Liver (tissue), 8 donors: ENCODE measurements at regions not wholly inside any gene's neighbourhood (a gene's known extent, or its start where the extent isn't known, plus 50 kb on each side); places are given as distances from the start of the nearest gene placed in this dataset.
"Not testable (repeated sequence)": the region's sequence is repeated elsewhere in the genome, so short reads cannot be mapped to it uniquely, and the experiment has no call there.

ENCODE experiments used
- DNase-seq: peaks from one replicate; pipeline ENCODE4 v3.0.0-alpha.2; 2017; ENCODE audit warnings: low spot score
- H3K27ac ChIP-seq, 2 donors: one replicate each; pipeline ENCODE4 v1.7.0; 2013; ENCODE audit warnings: inconsistent platforms in 2 of 2, low read length in 2 of 2, control low read depth in 1 of 2, low read depth in 1 of 2, mild to moderate bottlenecking in 1 of 2
- H3K27me3 ChIP-seq, 4 donors: one replicate each; pipeline versions ENCODE4 v1.6.1 to v1.7.0; 2013; ENCODE audit warnings: low read length in 3 of 4, inconsistent platforms in 1 of 4, mild to moderate bottlenecking in 1 of 4, moderate library complexity in 1 of 4; ENCODE audit not compliant: control insufficient read depth in 4 of 4, insufficient read depth in 4 of 4
- H3K36me3 ChIP-seq, 4 donors: one replicate each; pipeline versions ENCODE4 v1.6.1 to v1.7.0; 2013; ENCODE audit warnings: low read length in 3 of 4, mild to moderate bottlenecking in 3 of 4, low read depth in 1 of 4, moderate library complexity in 1 of 4; ENCODE audit not compliant: control insufficient read depth in 4 of 4, insufficient read depth in 3 of 4
- H3K4me1 ChIP-seq, 4 donors: one replicate each; pipeline versions ENCODE4 v1.6.1 to v1.7.0; 2013; ENCODE audit warnings: low read length in 3 of 4, mild to moderate bottlenecking in 3 of 4, moderate library complexity in 1 of 4; ENCODE audit not compliant: control insufficient read depth in 4 of 4, insufficient read depth in 4 of 4
- H3K4me3 ChIP-seq, 3 donors: one replicate each; pipeline versions ENCODE4 v1.6.1 to v1.7.0; 2013; ENCODE audit warnings: low read length in 3 of 3, control low read depth in 1 of 3, low read depth in 1 of 3, mild to moderate bottlenecking in 1 of 3
- H3K9ac ChIP-seq, 2 donors: one replicate each; pipeline ENCODE4 v1.7.0; 2013; ENCODE audit warnings: low read length in 2 of 2, mild to moderate bottlenecking in 2 of 2, moderate library complexity in 2 of 2, control low read depth in 1 of 2, low read depth in 1 of 2
- H3K9me3 ChIP-seq, 4 donors: one replicate each; pipeline versions ENCODE4 v1.6.1 to v1.7.0; 2013; ENCODE audit warnings: low read length in 3 of 4; ENCODE audit not compliant: control insufficient read depth in 4 of 4
- FOXA1 ChIP-seq: IDR thresholded peaks from 2 replicates; pipeline ENCODE4 v1.6.1; 2016; ENCODE audit warnings: antibody characterized with exemption
- FOXA2 ChIP-seq: IDR thresholded peaks from 2 replicates; pipeline ENCODE4 v1.6.1; 2016; ENCODE audit warnings: antibody characterized with exemption
- GABPA ChIP-seq, 2 donors: IDR thresholded peaks in 1 of 2; conservative IDR thresholded peaks in 1 of 2; 2 replicates each; pipeline ENCODE4 v1.6.1; 2016; ENCODE audit warnings: antibody characterized with exemption in 2 of 2, mild to moderate bottlenecking in 1 of 2, moderate library complexity in 1 of 2
- HNF4G ChIP-seq: IDR thresholded peaks from 2 replicates; pipeline ENCODE4 v1.6.1; 2016; ENCODE audit warnings: antibody characterized with exemption
- RAD21 ChIP-seq, 2 donors: IDR thresholded peaks; 2 replicates each; pipeline ENCODE4 v1.6.1; 2016; ENCODE audit warnings: antibody characterized with exemption in 2 of 2, mild to moderate bottlenecking in 2 of 2
- RXRA ChIP-seq, 2 donors: IDR thresholded peaks; 2 replicates each; pipeline ENCODE4 v1.6.1; 2017 to 2018; ENCODE audit warnings: antibody characterized with exemption in 2 of 2, mild to moderate bottlenecking in 1 of 2
- TAF1 ChIP-seq: conservative IDR thresholded peaks from 2 replicates; pipeline ENCODE4 v1.6.1; 2016; ENCODE audit warnings: antibody characterized with exemption, mild to moderate bottlenecking
- YY1 ChIP-seq: IDR thresholded peaks from 2 replicates; pipeline ENCODE4 v1.6.1; 2016; ENCODE audit warnings: antibody characterized with exemption, mild to moderate bottlenecking
- WGBS: extraction: QIAGEN DNeasy Blood & Tissue Kit; methylation state at CpG from one replicate; pipeline ENCODE4 v1.1.7; 2013; 5-methylcytosine and 5-hydroxymethylcytosine counted together
- TF ChIP-seq, protein P1 (sequence below): fragments of 150-350 bp; IDR thresholded peaks from 2 replicates; pipeline ENCODE4 v1.5.1; 2017; ENCODE audit warnings: improper control_type of control experiment, low read depth, low read length; ENCODE audit not compliant: missing input control
- TF ChIP-seq, protein P2 (sequence below): IDR thresholded peaks from 2 replicates; pipeline ENCODE4 v1.6.1; 2016; ENCODE audit warnings: antibody characterized with exemption
- TF ChIP-seq, protein P3 (sequence below): IDR thresholded peaks from 2 replicates; pipeline ENCODE4 v1.6.1; 2016; ENCODE audit warnings: antibody characterized with exemption
- TF ChIP-seq, protein P4 (sequence below): IDR thresholded peaks from 2 replicates; pipeline ENCODE4 v1.6.1; 2016; ENCODE audit warnings: antibody characterized with exemption
- TF ChIP-seq, protein P5 (sequence below): IDR thresholded peaks from 2 replicates; pipeline ENCODE4 v1.6.1; 2016; ENCODE audit warnings: antibody characterized with exemption, mild to moderate bottlenecking
- donor health status: healthy.
- donor health status: healthy.
- donor health status: healthy.
- donor health status: healthy.
- donor health status: healthy.

DNA sequence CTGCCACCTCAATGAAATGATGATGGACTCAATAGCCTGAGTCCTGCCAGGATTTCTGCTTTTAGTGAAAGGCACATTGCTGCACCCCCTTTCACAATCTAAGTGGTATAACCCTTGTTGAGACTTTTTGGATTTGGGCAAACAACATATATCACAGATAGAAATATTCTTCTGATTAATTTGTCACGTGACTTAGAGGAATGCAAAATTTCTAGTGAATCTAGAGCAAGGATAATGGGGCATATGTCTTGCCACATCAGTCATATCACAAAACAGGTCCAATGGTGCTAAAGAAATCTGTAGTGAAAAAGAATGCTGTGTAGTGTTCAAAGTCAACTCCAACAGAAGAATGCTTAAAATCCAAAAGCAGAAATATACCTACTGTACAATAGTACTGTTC is 1386.3 kb downstream of the LRFN5 start:
- TF ChIP-seq TAF1: no peak
- no peak for TF ChIP-seq HNF4G
- TF ChIP-seq, protein P1, sequence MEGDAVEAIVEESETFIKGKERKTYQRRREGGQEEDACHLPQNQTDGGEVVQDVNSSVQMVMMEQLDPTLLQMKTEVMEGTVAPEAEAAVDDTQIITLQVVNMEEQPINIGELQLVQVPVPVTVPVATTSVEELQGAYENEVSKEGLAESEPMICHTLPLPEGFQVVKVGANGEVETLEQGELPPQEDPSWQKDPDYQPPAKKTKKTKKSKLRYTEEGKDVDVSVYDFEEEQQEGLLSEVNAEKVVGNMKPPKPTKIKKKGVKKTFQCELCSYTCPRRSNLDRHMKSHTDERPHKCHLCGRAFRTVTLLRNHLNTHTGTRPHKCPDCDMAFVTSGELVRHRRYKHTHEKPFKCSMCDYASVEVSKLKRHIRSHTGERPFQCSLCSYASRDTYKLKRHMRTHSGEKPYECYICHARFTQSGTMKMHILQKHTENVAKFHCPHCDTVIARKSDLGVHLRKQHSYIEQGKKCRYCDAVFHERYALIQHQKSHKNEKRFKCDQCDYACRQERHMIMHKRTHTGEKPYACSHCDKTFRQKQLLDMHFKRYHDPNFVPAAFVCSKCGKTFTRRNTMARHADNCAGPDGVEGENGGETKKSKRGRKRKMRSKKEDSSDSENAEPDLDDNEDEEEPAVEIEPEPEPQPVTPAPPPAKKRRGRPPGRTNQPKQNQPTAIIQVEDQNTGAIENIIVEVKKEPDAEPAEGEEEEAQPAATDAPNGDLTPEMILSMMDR: no peak
- no peak for TF ChIP-seq RXRA (IDR thresholded peaks at IDR 0.05)
- no peak for TF ChIP-seq RAD21 (IDR thresholded peaks at IDR 0.05)
- TF ChIP-seq, protein P2, sequence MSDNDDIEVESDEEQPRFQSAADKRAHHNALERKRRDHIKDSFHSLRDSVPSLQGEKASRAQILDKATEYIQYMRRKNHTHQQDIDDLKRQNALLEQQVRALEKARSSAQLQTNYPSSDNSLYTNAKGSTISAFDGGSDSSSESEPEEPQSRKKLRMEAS: no peak
- TF ChIP-seq, protein P3, sequence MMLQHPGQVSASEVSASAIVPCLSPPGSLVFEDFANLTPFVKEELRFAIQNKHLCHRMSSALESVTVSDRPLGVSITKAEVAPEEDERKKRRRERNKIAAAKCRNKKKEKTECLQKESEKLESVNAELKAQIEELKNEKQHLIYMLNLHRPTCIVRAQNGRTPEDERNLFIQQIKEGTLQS: no peak
- no peak for TF ChIP-seq YY1
- TF ChIP-seq, protein P4, sequence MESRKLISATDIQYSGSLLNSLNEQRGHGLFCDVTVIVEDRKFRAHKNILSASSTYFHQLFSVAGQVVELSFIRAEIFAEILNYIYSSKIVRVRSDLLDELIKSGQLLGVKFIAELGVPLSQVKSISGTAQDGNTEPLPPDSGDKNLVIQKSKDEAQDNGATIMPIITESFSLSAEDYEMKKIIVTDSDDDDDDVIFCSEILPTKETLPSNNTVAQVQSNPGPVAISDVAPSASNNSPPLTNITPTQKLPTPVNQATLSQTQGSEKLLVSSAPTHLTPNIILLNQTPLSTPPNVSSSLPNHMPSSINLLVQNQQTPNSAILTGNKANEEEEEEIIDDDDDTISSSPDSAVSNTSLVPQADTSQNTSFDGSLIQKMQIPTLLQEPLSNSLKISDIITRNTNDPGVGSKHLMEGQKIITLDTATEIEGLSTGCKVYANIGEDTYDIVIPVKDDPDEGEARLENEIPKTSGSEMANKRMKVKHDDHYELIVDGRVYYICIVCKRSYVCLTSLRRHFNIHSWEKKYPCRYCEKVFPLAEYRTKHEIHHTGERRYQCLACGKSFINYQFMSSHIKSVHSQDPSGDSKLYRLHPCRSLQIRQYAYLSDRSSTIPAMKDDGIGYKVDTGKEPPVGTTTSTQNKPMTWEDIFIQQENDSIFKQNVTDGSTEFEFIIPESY: no peak
- TF ChIP-seq GABPA (IDR thresholded peaks at IDR 0.05 in 1 of 2, conservative IDR thresholded peaks at IDR 0.05 in 1 of 2): no peak
- no peak for TF ChIP-seq FOXA2
- no peak overlapping the region for H3K9ac ChIP-seq
- no peaks in the 10 kb centered on the region for H3K9me3 ChIP-seq
- WGBS: 78% methylated on average over 1 of the region's 1 CpG
- H3K27me3 ChIP-seq: no peaks in the 10 kb centered on the region
- no peak for DNase-seq
- H3K4me3 ChIP-seq: no peak overlapping the region
- H3K36me3 ChIP-seq: no peaks in the 10 kb centered on the region
- no peak overlapping the region for H3K27ac ChIP-seq
- no peaks in the 10 kb centered on the region for H3K4me1 ChIP-seq

DNA sequence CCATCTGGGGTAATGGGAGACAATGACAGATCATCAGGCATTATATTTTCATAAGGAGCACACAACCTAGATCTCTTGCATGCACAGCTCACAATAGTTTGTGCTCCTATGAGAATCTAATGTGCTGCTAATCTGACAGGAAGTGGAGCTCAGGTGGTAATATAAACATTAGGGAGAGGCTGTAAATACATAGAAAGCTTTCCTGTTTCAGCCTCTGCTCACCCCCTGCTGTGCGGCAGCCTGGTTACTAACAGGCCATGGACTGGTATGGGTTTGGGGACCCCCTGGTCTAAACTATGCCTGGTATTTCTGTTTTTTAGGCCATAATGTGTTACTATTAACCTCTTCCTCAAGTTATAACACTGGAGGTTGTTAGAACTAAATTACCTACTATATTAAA is 1373.7 kb downstream of the LRFN5 start:
- no peaks in the 10 kb centered on the region for H3K36me3 ChIP-seq
- 90% methylated on average over 1 of the region's 1 CpG for WGBS

DNA sequence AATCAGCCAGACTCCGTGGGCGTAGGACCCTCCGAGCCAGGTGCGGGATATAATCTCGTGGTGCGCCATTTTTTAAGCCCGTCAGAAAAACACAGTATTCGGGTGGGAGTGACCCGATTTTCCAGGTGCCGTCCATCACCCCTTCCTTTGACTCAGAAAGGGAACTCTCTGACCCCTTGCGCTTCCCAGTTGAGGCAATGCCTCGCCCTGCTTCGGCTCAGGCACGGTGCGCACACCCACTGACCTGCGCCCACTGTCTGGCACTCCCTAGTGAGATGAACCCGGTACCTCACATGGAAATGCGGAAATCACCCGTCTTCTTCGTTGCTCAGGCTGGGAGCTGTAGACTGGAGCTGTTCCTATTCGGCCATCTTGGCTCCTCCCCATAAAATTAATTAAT is 1366.5 kb downstream of the LRFN5 start:
- H3K4me3 ChIP-seq, H3K4me1 ChIP-seq, DNase-seq, H3K9me3 ChIP-seq, H3K27me3 ChIP-seq, H3K9ac ChIP-seq, H3K36me3 ChIP-seq, H3K27ac ChIP-seq: not testable (repeated sequence)
- 88% methylated on average over 21 of the region's 21 CpGs for WGBS

More for the DNA sequence above, 1373.7 kb downstream of the LRFN5 start:
- TF ChIP-seq, protein P5, sequence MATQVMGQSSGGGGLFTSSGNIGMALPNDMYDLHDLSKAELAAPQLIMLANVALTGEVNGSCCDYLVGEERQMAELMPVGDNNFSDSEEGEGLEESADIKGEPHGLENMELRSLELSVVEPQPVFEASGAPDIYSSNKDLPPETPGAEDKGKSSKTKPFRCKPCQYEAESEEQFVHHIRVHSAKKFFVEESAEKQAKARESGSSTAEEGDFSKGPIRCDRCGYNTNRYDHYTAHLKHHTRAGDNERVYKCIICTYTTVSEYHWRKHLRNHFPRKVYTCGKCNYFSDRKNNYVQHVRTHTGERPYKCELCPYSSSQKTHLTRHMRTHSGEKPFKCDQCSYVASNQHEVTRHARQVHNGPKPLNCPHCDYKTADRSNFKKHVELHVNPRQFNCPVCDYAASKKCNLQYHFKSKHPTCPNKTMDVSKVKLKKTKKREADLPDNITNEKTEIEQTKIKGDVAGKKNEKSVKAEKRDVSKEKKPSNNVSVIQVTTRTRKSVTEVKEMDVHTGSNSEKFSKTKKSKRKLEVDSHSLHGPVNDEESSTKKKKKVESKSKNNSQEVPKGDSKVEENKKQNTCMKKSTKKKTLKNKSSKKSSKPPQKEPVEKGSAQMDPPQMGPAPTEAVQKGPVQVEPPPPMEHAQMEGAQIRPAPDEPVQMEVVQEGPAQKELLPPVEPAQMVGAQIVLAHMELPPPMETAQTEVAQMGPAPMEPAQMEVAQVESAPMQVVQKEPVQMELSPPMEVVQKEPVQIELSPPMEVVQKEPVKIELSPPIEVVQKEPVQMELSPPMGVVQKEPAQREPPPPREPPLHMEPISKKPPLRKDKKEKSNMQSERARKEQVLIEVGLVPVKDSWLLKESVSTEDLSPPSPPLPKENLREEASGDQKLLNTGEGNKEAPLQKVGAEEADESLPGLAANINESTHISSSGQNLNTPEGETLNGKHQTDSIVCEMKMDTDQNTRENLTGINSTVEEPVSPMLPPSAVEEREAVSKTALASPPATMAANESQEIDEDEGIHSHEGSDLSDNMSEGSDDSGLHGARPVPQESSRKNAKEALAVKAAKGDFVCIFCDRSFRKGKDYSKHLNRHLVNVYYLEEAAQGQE: no peak
- TF ChIP-seq FOXA1: no peak
- DNase-seq: no peak
- no peak overlapping the region for H3K27ac ChIP-seq
- no peaks in the 10 kb centered on the region for H3K27me3 ChIP-seq
- H3K4me3 ChIP-seq: no peak overlapping the region
- no peaks in the 10 kb centered on the region for H3K9me3 ChIP-seq
- H3K9ac ChIP-seq: no peak overlapping the region
- no peaks in the 10 kb centered on the region for H3K4me1 ChIP-seq
